ENCODE measurements at regions not wholly inside any gene's neighbourhood (a gene's known extent, or its start where the extent isn't known, plus 50 kb on each side); places are given as distances from the start of the nearest gene placed in this dataset.

DNA sequence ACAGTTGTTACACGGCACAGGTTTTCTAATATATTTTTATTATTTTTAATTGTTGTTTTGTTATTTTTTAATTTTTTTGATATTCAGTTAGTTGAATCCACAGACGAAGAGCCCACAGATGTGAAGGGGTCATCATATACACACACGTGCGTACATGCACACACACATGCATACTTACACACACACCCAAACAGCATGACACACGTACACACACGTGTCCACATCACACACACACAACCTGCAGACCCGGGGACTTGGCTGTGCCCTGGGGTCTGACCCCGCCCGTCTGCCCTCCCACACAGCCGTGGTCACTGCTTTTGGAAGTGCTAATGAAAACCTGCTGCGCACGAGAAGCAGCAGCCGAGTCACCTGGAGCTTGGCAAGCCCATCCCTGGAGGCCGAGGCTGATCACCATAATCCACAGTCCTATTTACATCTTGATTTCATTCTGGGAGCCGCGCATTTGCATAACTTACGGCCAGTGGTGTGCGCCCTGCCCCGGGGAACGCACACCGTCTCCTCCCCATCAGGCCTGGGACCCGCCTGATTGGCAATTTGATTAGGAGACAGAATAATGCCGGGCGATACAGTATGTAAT is 110.3 kb downstream of the BRD1 start:
- TF ChIP-seq CTCF (IDR thresholded peaks at IDR 0.05) (no peak), POLR2A (IDR thresholded peaks at IDR 0.05) (no peak)
